K562 (cell line): ENCODE measurements at regions not wholly inside any gene's neighbourhood (a gene's known extent, or its start where the extent isn't known, plus 50 kb on each side); places are given as distances from the start of the nearest gene placed in this dataset.

Experiments used
- ATAC-seq: fragments of 200-7000 bp; cut with Tn5 transposase; 3 replicates; pipeline ENCODE4 v1.9.1; 2020; ENCODE audit warnings: moderate library complexity
- BruUV-seq: library from RNA; stranded (reverse); fragments of 400-500 nt; replicated peaks from 2 replicates; lab custom pipeline; 2021; lab: Mats Ljungman, UMichigan
- CTCF ChIA-PET: fragments of 300-600 bp; formaldehyde crosslinking; extraction: SDS; loops from one replicate; lab custom pipeline; 2021; ENCODE audit warnings: low intra/inter-chr PET ratio; lab: Yijun Ruan, JAX
- POLR2A ChIA-PET: fragments of 300-600, 350-650 bp; sonication (Branson Sonifier 250); formaldehyde crosslinking; extraction: SDS; loops from one replicate; lab custom pipeline; 2021; ENCODE audit warnings: antibody characterized with exemption, inconsistent platforms; lab: Yijun Ruan, JAX
- DNase-seq, 4 experiments: peaks; one replicate each; pipeline versions ENCODE4 v3.0.0 to v3.0.0-alpha.2; 2011 to 2018; ENCODE audit warnings: low spot score in 3 of 4, mixed read lengths in 3 of 4; ENCODE audit errors: extremely low read depth in 1 of 4
- FAIRE-seq: peaks from 2 replicates; lab custom pipeline; 2011; peaks lifted over from hg19 to GRCh38; lab: Jason Lieb, UNC
- H2AFZ ChIP-seq: 2 replicates; pipeline ENCODE4 v1.6.0; 2011; ENCODE audit warnings: low read depth, low read length, control low read depth, inconsistent platforms
- H3K27ac ChIP-seq: fragments of 200-600 bp; 3 replicates; pipeline ENCODE4 v1.8.0; 2011; ENCODE audit warnings: low read depth, mild to moderate bottlenecking, control low read depth, inconsistent platforms, low read length, moderate library complexity, mixed read lengths; ENCODE audit errors: extremely low read depth
- H3K27me3 ChIP-seq, 2 experiments: fragments of 300-600 bp in 1 of 2; 2 replicates in 1 of 2; 3 replicates in 1 of 2; pipeline versions ENCODE4 v1.6.0 to v1.8.0; 2011; ENCODE audit warnings: inconsistent platforms in 2 of 2, low read length in 2 of 2, mild to moderate bottlenecking in 1 of 2, mixed read lengths in 1 of 2, moderate library complexity in 1 of 2; ENCODE audit not compliant: control insufficient read depth in 2 of 2, insufficient read depth in 2 of 2
- H3K36me3 ChIP-seq: fragments of 300-600 bp; 3 replicates; pipeline ENCODE4 v1.8.0; 2011; ENCODE audit warnings: mild to moderate bottlenecking, low read length, inconsistent platforms; ENCODE audit not compliant: control insufficient read depth, insufficient read depth
- H3K4me1 ChIP-seq, 2 experiments: fragments of 200-600 bp in 1 of 2; replicated peaks in 1 of 2; 2 replicates in 1 of 2; 3 replicates in 1 of 2; pipeline versions ENCODE4 v1.5.1 to v1.8.0; 2011; ENCODE audit warnings: inconsistent platforms in 2 of 2, low read length in 2 of 2, mild to moderate bottlenecking in 1 of 2, mixed read lengths in 1 of 2, moderate library complexity in 1 of 2; ENCODE audit not compliant: control insufficient read depth in 2 of 2, insufficient read depth in 2 of 2
- H3K4me2 ChIP-seq: 2 replicates; pipeline ENCODE4 v1.6.1; 2011; ENCODE audit warnings: low read length, control low read depth, inconsistent platforms, mixed read lengths; ENCODE audit not compliant: insufficient read depth
- H3K4me3 ChIP-seq: fragments of 200-600 bp; sonication (generic), shearing (Covaris generic); 2 replicates; pipeline ENCODE4 v1.5.1; 2016; ENCODE audit warnings: control low read depth, inconsistent platforms
- H3K79me2 ChIP-seq: fragments of 200-600 bp; 3 replicates; pipeline ENCODE4 v1.8.0; 2011; ENCODE audit warnings: low read length, inconsistent platforms; ENCODE audit not compliant: control insufficient read depth, insufficient read depth
- H3K9ac ChIP-seq, 2 experiments: 2 replicates each; pipeline versions ENCODE4 v1.6.0 to v1.6.1; 2011; ENCODE audit warnings: low read depth in 2 of 2, low read length in 2 of 2, control low read depth in 1 of 2, inconsistent platforms in 1 of 2, mild to moderate bottlenecking in 1 of 2, mixed read lengths in 1 of 2; ENCODE audit not compliant: insufficient read depth in 1 of 2
- H3K9me1 ChIP-seq: one replicate; pipeline ENCODE4 v1.6.0; 2011; ENCODE audit warnings: inconsistent platforms, mild to moderate bottlenecking, low read length, moderate library complexity; ENCODE audit not compliant: control insufficient read depth, insufficient read depth
- H3K9me3 ChIP-seq: replicated peaks from 2 replicates; pipeline ENCODE4 v1.5.1; 2011; ENCODE audit warnings: low read depth, low read length, inconsistent platforms; ENCODE audit not compliant: control insufficient read depth, insufficient read depth
- H4K20me1 ChIP-seq: replicated peaks from 2 replicates; pipeline ENCODE4 v1.6.1; 2011; ENCODE audit warnings: low read length, inconsistent platforms, mixed read lengths; ENCODE audit not compliant: control insufficient read depth, insufficient read depth
- BDP1 ChIP-seq: IDR thresholded peaks from 3 replicates; pipeline ENCODE4 v1.6.1; 2011; ENCODE audit not compliant: insufficient read length, insufficient read depth
- EP300 ChIP-seq: IDR thresholded peaks from 2 replicates; pipeline ENCODE4 v1.6.1; 2012; ENCODE audit warnings: low read length, improper control_type of control experiment
- ETS2 ChIP-seq: IDR thresholded peaks from 2 replicates; pipeline ENCODE4 v1.6.1; 2016; ENCODE audit warnings: borderline replicate concordance, missing genetic modification characterization, mild to moderate bottlenecking, moderate library complexity, missing compliant biosample characterization; ENCODE audit not compliant: poor library complexity, severe bottlenecking
- HCFC1 ChIP-seq: IDR thresholded peaks from 2 replicates; pipeline ENCODE4 v1.6.1; 2012; ENCODE audit warnings: low read depth, low read length, improper control_type of control experiment
- HMG20B ChIP-seq: fragments of 250-450 bp; sonication (Bioruptor Pico); IDR thresholded peaks from 2 replicates; pipeline ENCODE4 v1.5.0; 2021; ENCODE audit warnings: mild to moderate bottlenecking
- HNRNPLL ChIP-seq: fragments of 200-400 bp; formaldehyde crosslinking; IDR thresholded peaks from 2 replicates; pipeline ENCODE4 v1.6.1; 2017; ENCODE audit warnings: low read length, low read depth, mild to moderate bottlenecking; ENCODE audit not compliant: poor library complexity, severe bottlenecking
- NBN ChIP-seq: fragments of 450-650 bp; IDR thresholded peaks from 2 replicates; pipeline ENCODE4 v1.6.1; 2016; ENCODE audit warnings: low read depth, mild to moderate bottlenecking
- RHOXF2B ChIP-seq: fragments of 250-450 bp; sonication (Bioruptor Pico); conservative IDR thresholded peaks from 2 replicates; pipeline ENCODE4 v1.5.1; 2021
- SRSF9 ChIP-seq: fragments of 200-400 bp; formaldehyde crosslinking; IDR thresholded peaks from 2 replicates; pipeline ENCODE4 v1.6.1; 2017; ENCODE audit warnings: low read depth, low read length, borderline replicate concordance
- TRIM24 ChIP-seq, 2 experiments: fragments of 450-650 bp; IDR thresholded peaks; 2 replicates each; pipeline ENCODE4 v1.6.1; 2016
- ZNF124 ChIP-seq: sonication (generic); formaldehyde crosslinking; IDR thresholded peaks from 2 replicates; pipeline ENCODE4 v1.8.1; 2022; ENCODE audit warnings: missing genetic modification reagents
- ZNF134 ChIP-seq: fragments of 250-450 bp; sonication (Bioruptor Pico); conservative IDR thresholded peaks from 2 replicates; pipeline ENCODE4 v1.4.0; 2020
- ZNF143 ChIP-seq: sonication (generic); formaldehyde crosslinking; IDR thresholded peaks from 2 replicates; pipeline ENCODE4 v1.9.0; 2022; ENCODE audit warnings: mild to moderate bottlenecking, missing genetic modification reagents
- ZNF695 ChIP-seq: fragments of 450-650 bp; formaldehyde crosslinking; IDR thresholded peaks from 2 replicates; pipeline ENCODE4 v1.4.0; 2020; ENCODE audit warnings: mild to moderate bottlenecking, moderate library complexity
- WGBS: fragments of 100-300 bp; shearing (Covaris generic); methylation state at CpG from one replicate; pipeline ENCODE4 v1.1.6; 2016; ENCODE audit warnings: low coverage, mixed read lengths; ENCODE audit not compliant: insufficient coverage; ENCODE audit errors: missing lambda C conversion rate; 5-methylcytosine and 5-hydroxymethylcytosine counted together
- in situ Hi-C: fragments of 300-500 bp; cut with MboI; formaldehyde crosslinking; loops from 4 replicates; pipeline ENCODE4 v1.15.0; 2018; ENCODE audit warnings: inconsistent platforms, mixed read lengths
- intact Hi-C: fragments of 100-400 bp; cut with micrococcal nuclease; formaldehyde crosslinking; loops from 2 replicates; pipeline ENCODE4 v1.14.2; 2022
- TF ChIP-seq, protein P1 (sequence below), 2 experiments: fragments of 450-650 bp in 1 of 2; sonication (generic) in 1 of 2; formaldehyde crosslinking in 1 of 2; IDR thresholded peaks in 1 of 2; conservative IDR thresholded peaks in 1 of 2; 2 replicates each; pipeline versions ENCODE4 v1.6.1 to v1.8.1; 2016 to 2023; ENCODE audit warnings: mild to moderate bottlenecking in 2 of 2, moderate library complexity in 2 of 2, inconsistent platforms in 1 of 2, missing genetic modification reagents in 1 of 2
- TF ChIP-seq, protein P2 (sequence below): fragments of 250-450 bp; sonication (Bioruptor Pico); IDR thresholded peaks from 2 replicates; pipeline ENCODE4 v1.8.0; 2022; ENCODE audit warnings: moderate library complexity, mild to moderate bottlenecking, inconsistent platforms
- TF ChIP-seq, protein P3 (sequence below): fragments of 450-650 bp; formaldehyde crosslinking; conservative IDR thresholded peaks from 2 replicates; pipeline ENCODE4 v1.4.0; 2022; ENCODE audit warnings: mild to moderate bottlenecking, missing genetic modification characterization

DNA sequence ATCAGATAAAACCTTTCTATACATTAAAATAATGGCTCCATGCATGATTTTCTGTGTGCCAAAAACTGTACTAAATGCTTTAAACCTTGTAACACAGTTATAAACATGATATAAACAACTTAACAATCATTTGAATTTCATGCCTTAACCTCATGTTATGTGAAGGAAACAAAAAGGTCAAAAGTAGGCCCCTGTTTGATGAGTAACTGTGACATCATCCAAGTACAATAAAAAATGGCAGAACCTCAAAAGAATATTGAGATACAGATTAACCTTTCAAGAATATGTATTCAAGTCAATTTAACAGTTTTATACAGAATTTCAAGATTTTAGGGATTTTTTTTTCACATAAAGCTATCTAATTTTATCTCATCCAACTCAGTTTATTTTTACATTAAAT, 310.7 kb upstream of the DCN start:
- no peaks in the 10 kb centered on the region for H3K27me3 ChIP-seq
- ATAC-seq (no peak), FAIRE-seq (no peak), DNase-seq (no peak)
- intact Hi-C loops: no loop called here
- in situ Hi-C loops: no loop called here
- H3K27ac ChIP-seq: no peak overlapping the region
- H2AFZ ChIP-seq: no peak overlapping the region
- H3K4me1 ChIP-seq: no peaks in the 10 kb centered on the region
- no peak for TF ChIP-seq ZNF134
- TF ChIP-seq, protein P1, sequence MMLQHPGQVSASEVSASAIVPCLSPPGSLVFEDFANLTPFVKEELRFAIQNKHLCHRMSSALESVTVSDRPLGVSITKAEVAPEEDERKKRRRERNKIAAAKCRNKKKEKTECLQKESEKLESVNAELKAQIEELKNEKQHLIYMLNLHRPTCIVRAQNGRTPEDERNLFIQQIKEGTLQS (IDR thresholded peaks at IDR 0.05): peak; percentile 67
- TF ChIP-seq, protein P1 (CRISPR knock-in tag; conservative IDR thresholded peaks at IDR 0.05): no peak
- TF ChIP-seq HCFC1: no peak
- no peaks in the 10 kb centered on the region for H4K20me1 ChIP-seq
- H3K9me3 ChIP-seq: no peaks in the 10 kb centered on the region
- H3K4me2 ChIP-seq: no peak overlapping the region
- H3K36me3 ChIP-seq: no peaks in the 10 kb centered on the region
- H3K79me2 ChIP-seq: 0 out of 3 replicates have a peak, but pooled peaks cover 2% of the 10 kb centered on the region
- POLR2A ChIA-PET: no interaction called here
- CTCF ChIA-PET: no interaction called here
- no peak overlapping the region for H3K9ac ChIP-seq
- no TSS peak for BruUV-seq
- H3K9me1 ChIP-seq: no peaks in the 10 kb centered on the region
- H3K4me3 ChIP-seq: no peak overlapping the region

DNA sequence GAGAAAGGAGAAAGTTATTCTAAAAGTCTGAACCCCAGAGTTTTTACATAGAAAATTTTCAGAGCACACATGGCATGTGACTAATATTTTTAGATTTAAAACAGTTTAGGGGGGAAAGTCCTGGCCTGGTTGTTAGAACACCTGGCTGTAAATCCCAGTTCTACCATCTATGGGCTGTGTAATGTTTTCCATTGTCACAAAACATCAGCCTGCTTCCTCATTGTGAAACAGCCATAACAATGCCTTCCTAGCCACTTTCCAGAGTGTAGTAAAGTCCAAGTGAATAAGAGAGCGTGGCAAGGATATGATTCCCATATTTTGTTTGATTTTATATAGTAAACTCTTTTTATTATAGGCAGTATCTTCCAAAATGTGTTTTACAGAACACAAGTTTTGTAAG, 310.0 kb upstream of the DCN start:
- no peaks in the 10 kb centered on the region for H3K27me3 ChIP-seq
- in situ Hi-C loops: no loop called here
- no peaks in the 10 kb centered on the region for H4K20me1 ChIP-seq
- H3K4me2 ChIP-seq: no peak overlapping the region
- no peak for FAIRE-seq
- no peak for DNase-seq
- H3K36me3 ChIP-seq: no peaks in the 10 kb centered on the region
- no peak overlapping the region for H3K4me3 ChIP-seq
- H3K9me3 ChIP-seq: no peaks in the 10 kb centered on the region
- ATAC-seq: no peak
- H2AFZ ChIP-seq: no peak overlapping the region
- H3K27ac ChIP-seq: no peak overlapping the region
- H3K9ac ChIP-seq: no peak overlapping the region
- POLR2A ChIA-PET: no interaction called here
- CTCF ChIA-PET: no interaction called here
- intact Hi-C loops: no loop called here
- no TSS peak for BruUV-seq
- 94% methylated on average over 1 of the region's 1 CpG for WGBS
- no peaks in the 10 kb centered on the region for H3K4me1 ChIP-seq
- 0 out of 3 replicates have a peak, but pooled peaks cover 2% of the 10 kb centered on the region for H3K79me2 ChIP-seq
- no peaks in the 10 kb centered on the region for H3K9me1 ChIP-seq
- no peak for TF ChIP-seq ZNF143 (CRISPR knock-in tag)
- TF ChIP-seq HNRNPLL: no peak
- TF ChIP-seq RHOXF2B (CRISPR knock-in tag): no peak
- no peak for TF ChIP-seq TRIM24 (IDR thresholded peaks at IDR 0.05)
- TF ChIP-seq, protein P2, sequence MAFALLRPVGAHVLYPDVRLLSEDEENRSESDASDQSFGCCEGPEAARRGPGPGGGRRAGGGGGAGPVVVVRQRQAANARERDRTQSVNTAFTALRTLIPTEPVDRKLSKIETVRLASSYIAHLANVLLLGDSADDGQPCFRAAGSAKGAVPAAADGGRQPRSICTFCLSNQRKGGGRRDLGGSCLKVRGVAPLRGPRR (CRISPR knock-in tag): no peak
- no peak for TF ChIP-seq HMG20B (CRISPR knock-in tag)
- TF ChIP-seq ETS2: no peak
- TF ChIP-seq EP300: no peak
- TF ChIP-seq, protein P3, sequence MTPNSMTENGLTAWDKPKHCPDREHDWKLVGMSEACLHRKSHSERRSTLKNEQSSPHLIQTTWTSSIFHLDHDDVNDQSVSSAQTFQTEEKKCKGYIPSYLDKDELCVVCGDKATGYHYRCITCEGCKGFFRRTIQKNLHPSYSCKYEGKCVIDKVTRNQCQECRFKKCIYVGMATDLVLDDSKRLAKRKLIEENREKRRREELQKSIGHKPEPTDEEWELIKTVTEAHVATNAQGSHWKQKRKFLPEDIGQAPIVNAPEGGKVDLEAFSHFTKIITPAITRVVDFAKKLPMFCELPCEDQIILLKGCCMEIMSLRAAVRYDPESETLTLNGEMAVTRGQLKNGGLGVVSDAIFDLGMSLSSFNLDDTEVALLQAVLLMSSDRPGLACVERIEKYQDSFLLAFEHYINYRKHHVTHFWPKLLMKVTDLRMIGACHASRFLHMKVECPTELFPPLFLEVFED (CRISPR knock-in tag): no peak
- TF ChIP-seq ZNF695 (CRISPR knock-in tag): no peak
- no peak for TF ChIP-seq SRSF9
- TF ChIP-seq ZNF124: no peak
- TF ChIP-seq NBN: no peak
- no peak for TF ChIP-seq BDP1
